Esophagus muscularis mucosa (tissue), 4 donors: ENCODE measurements at regions not wholly inside any gene's neighbourhood (a gene's known extent, or its start where the extent isn't known, plus 50 kb on each side); places are given as distances from the start of the nearest gene placed in this dataset.

Source experiments
- DNase-seq: peaks from one replicate; pipeline ENCODE4 v3.0.0-alpha.2; 2017; ENCODE audit errors: extremely low spot score
- H3K27ac ChIP-seq, 4 donors: fragments of 200-600 bp; sonication (generic); replicated peaks in 1 of 4; 1 replicate in 3 of 4; 2 replicates in 1 of 4; pipeline ENCODE4 v1.5.1; 2016 to 2019; ENCODE audit warnings: mild to moderate bottlenecking in 1 of 4
- H3K27me3 ChIP-seq, 4 donors: fragments of 200-600 bp; sonication (generic); one replicate each; pipeline versions ENCODE4 v1.5.1 to v1.6.0; 2016 to 2019
- H3K36me3 ChIP-seq, 4 donors: fragments of 200-600 bp; sonication (generic); one replicate each; pipeline ENCODE4 v1.5.1; 2016 to 2019
- H3K4me1 ChIP-seq, 4 donors: fragments of 200-600 bp; sonication (generic); one replicate each; pipeline ENCODE4 v1.5.1; 2016 to 2019
- H3K4me3 ChIP-seq, 4 donors: fragments of 200-600 bp; sonication (generic); 1 replicate in 2 of 4; 2 replicates in 2 of 4; pipeline ENCODE4 v1.5.1; 2016 to 2019; ENCODE audit warnings: mild to moderate bottlenecking in 4 of 4, moderate library complexity in 1 of 4
- H3K9me3 ChIP-seq, 4 donors: fragments of 200-600 bp; sonication (generic); 1 replicate in 3 of 4; 2 replicates in 1 of 4; pipeline ENCODE4 v1.5.1; 2016 to 2019
- EP300 ChIP-seq: sonication (generic); formaldehyde crosslinking; IDR thresholded peaks from one replicate; pipeline ENCODE4 v1.6.1; 2017; ENCODE audit warnings: antibody characterized with exemption
- POLR2A ChIP-seq: fragments of 450-650 bp; IDR thresholded peaks from one replicate; pipeline ENCODE4 v1.6.1; 2017; ENCODE audit warnings: antibody characterized with exemption, moderate library complexity, mild to moderate bottlenecking, low read depth
- POLR2AphosphoS5 ChIP-seq, 2 donors: sonication (generic); formaldehyde crosslinking; IDR thresholded peaks; one replicate each; pipeline ENCODE4 v1.6.1; 2017; ENCODE audit warnings: antibody characterized with exemption in 2 of 2
- WGBS: methylation state at CpG from one replicate; pipeline ENCODE4 v1.1.5; 2018; 5-methylcytosine and 5-hydroxymethylcytosine counted together
- intact Hi-C: fragments of 100-400 bp; cut with DNase I; formaldehyde crosslinking; loops from one replicate; pipeline ENCODE4 v1.15.1; 2023
- TF ChIP-seq, protein P1 (sequence below), 3 experiments: fragments of 200-600 bp in 2 of 3; fragments of 450-650 bp in 1 of 3; sonication (generic) in 2 of 3; IDR thresholded peaks; one replicate each; pipeline ENCODE4 v1.5.1; 2017 to 2019; ENCODE audit warnings: antibody characterized with exemption in 3 of 3, mild to moderate bottlenecking in 2 of 3, moderate library complexity in 1 of 3

DNA sequence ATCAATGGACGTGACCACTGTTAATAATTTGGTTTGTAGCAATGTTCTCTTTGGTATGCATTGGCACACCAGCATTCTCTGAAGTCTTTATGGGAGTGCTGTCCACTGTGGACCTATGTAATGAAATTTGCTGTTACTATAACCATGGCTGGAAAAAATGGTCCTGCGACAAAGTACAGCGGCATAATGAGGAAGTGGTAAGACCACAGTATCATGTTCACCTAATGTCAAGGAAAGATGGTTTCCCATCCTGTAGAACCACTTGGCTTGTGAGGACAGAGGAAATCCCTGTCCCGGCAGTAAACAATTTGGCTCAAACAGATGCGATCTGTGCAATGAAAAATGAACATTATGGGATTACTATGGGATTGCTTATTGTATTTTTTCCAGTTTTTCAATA is 173.9 kb upstream of the IVNS1ABP start:
- Histone ChIP-seq H3K4me1 (peaks cover 0 to 12% (median 0%) of the 10 kb centered on the region in 4 donors), H3K4me3 (no peak overlapping the region), H3K27ac (no peak overlapping the region), H3K36me3 (no peaks in the 10 kb centered on the region), H3K27me3 (no peaks in the 10 kb centered on the region), H3K9me3 (no peaks in the 10 kb centered on the region)
- no peak for DNase-seq
- TF ChIP-seq, protein P1, sequence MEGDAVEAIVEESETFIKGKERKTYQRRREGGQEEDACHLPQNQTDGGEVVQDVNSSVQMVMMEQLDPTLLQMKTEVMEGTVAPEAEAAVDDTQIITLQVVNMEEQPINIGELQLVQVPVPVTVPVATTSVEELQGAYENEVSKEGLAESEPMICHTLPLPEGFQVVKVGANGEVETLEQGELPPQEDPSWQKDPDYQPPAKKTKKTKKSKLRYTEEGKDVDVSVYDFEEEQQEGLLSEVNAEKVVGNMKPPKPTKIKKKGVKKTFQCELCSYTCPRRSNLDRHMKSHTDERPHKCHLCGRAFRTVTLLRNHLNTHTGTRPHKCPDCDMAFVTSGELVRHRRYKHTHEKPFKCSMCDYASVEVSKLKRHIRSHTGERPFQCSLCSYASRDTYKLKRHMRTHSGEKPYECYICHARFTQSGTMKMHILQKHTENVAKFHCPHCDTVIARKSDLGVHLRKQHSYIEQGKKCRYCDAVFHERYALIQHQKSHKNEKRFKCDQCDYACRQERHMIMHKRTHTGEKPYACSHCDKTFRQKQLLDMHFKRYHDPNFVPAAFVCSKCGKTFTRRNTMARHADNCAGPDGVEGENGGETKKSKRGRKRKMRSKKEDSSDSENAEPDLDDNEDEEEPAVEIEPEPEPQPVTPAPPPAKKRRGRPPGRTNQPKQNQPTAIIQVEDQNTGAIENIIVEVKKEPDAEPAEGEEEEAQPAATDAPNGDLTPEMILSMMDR (IDR thresholded peaks at IDR 0.05) = no peak
- intact Hi-C loops = no loop called here
- 84% methylated on average over 5 of the region's 5 CpGs for WGBS

DNA sequence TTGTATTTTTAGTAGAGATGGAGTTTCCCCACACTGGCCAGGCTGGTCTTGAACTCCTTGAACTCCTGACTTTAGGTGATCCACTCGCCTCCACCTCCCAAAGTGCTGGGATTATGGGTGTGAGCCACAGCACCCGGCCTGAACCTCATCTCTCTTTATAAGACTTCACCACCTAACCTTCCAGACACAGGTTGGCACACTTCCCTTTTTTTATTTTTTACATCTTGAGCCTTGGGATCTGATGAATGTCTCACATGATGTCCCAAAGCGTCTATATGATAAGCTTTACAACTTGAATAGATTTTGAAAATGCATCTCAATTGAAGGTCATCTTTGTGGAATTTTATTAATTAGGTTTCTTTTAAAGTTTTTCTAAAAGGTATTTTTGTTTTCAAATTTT is 172.4 kb upstream of the IVNS1ABP start:
- H3K4me3 ChIP-seq = no peak overlapping the region
- no peak overlapping the region for H3K27ac ChIP-seq
- WGBS = 92% methylated on average over 3 of the region's 3 CpGs
- no peaks in the 10 kb centered on the region for H3K36me3 ChIP-seq
- intact Hi-C loops = no loop called here
- TF ChIP-seq POLR2A (no peak), POLR2AphosphoS5 (IDR thresholded peaks at IDR 0.05) (no peak), EP300 (no peak)
- TF ChIP-seq, protein P1 (IDR thresholded peaks at IDR 0.05) = no peak
- no peaks in the 10 kb centered on the region for H3K27me3 ChIP-seq
- H3K9me3 ChIP-seq = no peaks in the 10 kb centered on the region
- DNase-seq = no peak
- H3K4me1 ChIP-seq = peaks cover 0 to 16% (median 0%) of the 10 kb centered on the region in 4 donors

DNA sequence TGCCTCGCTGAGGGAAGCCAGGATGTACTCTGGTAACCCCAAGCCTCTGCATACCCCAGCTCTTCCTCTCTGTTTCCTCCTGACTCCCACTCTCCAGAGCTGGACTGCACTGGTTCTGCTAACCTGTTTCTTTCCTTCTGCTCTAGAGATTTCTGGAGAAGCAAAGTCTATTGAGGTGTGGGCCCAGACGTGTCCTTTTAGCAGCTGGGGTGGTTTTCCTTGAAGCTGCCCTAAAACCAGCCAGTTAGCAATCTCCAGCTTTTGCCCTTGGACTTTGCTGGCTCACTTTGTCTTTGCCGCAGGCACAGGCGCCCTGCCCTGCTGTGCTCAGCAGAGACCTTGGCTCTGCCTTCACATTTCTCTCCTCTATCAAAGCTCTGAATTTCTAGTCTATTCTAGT is 171.8 kb upstream of the IVNS1ABP start:
- Histone ChIP-seq H3K27ac (no peak overlapping the region), H3K36me3 (no peaks in the 10 kb centered on the region), H3K27me3 (no peaks in the 10 kb centered on the region), H3K4me3 (no peak overlapping the region), H3K4me1 (peaks cover 0 to 22% (median 3%) of the 10 kb centered on the region in 4 donors), H3K9me3 (no peaks in the 10 kb centered on the region)
- DNase-seq = no peak
- WGBS = 75% methylated on average over 4 of the region's 4 CpGs
- intact Hi-C loops = no loop called here
- TF ChIP-seq, protein P1 (IDR thresholded peaks at IDR 0.05) = no peak
- TF ChIP-seq POLR2A (no peak), EP300 (no peak), POLR2AphosphoS5 (IDR thresholded peaks at IDR 0.05) (no peak)

DNA sequence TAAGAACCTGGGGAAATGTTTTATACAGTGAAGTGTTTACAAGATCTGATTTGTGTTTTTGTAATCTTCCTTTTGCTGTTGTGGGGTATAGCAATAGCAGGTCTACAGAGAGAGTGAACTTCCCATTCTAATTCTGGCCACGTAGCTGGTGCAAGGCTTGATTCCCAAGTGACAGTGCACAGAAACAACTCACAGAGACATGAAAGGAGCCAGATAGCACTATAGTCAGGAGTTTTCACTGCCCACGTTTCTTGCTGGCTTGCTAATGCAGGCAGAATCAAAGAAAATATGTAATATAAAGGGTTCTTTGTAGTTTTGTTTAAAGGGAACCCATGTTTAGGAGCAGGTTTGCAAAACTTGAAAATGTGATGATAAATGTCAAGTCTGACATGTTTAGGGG is 170.9 kb upstream of the IVNS1ABP start:
- Histone ChIP-seq H3K27me3 (no peaks in the 10 kb centered on the region), H3K36me3 (no peaks in the 10 kb centered on the region), H3K27ac (no peak overlapping the region), H3K9me3 (no peaks in the 10 kb centered on the region), H3K4me1 (peaks cover 0 to 22% (median 5%) of the 10 kb centered on the region in 4 donors), H3K4me3 (no peak overlapping the region)
- WGBS = 64% methylated on average over 2 of the region's 2 CpGs
- DNase-seq = no peak
- intact Hi-C loops = no loop called here
- TF ChIP-seq, protein P1 (IDR thresholded peaks at IDR 0.05) = no peak
- no peak for TF ChIP-seq POLR2A

DNA sequence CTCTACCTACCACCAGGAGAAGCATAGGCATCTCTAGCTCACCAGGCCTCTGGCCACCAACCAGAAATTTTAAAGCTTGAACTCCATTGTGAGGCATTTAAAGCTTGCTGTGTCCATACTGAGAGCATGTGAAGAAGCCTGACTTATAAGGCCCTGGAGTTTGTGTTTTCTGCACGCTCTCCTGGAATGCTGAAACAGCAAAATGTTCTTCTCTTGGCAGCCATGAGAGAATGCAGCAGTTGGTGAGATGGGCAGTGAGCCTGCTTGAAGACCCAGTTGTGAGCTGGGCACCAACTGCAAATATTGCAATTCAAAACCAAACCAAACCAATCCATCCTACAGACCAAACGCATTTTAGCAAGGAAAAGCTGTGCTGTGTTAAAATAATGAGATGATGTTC is 170.0 kb upstream of the IVNS1ABP start:
- TF ChIP-seq, protein P1 (IDR thresholded peaks at IDR 0.05) = no peak
- TF ChIP-seq EP300 = no peak
- no peak for TF ChIP-seq POLR2AphosphoS5 (IDR thresholded peaks at IDR 0.05)
- TF ChIP-seq POLR2A = no peak
- WGBS = 69% methylated on average over 2 of the region's 2 CpGs
- Histone ChIP-seq H3K9me3 (no peaks in the 10 kb centered on the region), H3K27ac (no peak overlapping the region), H3K4me3 (no peak overlapping the region), H3K27me3 (no peaks in the 10 kb centered on the region), H3K4me1 (peaks cover 0 to 22% (median 5%) of the 10 kb centered on the region in 4 donors), H3K36me3 (no peaks in the 10 kb centered on the region)
- intact Hi-C loops = no loop called here
- DNase-seq = no peak
